ENCODE measurements at regions not wholly inside any gene's neighbourhood (a gene's known extent, or its start where the extent isn't known, plus 50 kb on each side); places are given as distances from the start of the nearest gene placed in this dataset.

GRCh38 chr4:123105026-123105420 lies 182.6 kb upstream of the NUDT6 start:
- H2AFZ ChIP-seq (ENCODE audit: low read depth, low read length): no peak overlapping the region
- no peak overlapping the region for H3K4me2 ChIP-seq (ENCODE audit: low read length)
- H3K9ac ChIP-seq (ENCODE audit: low read length): no peak overlapping the region
- H3F3A ChIP-seq (ENCODE audit: insufficient read depth, low read length, poor library complexity, severe bottlenecking): no peaks in the 10 kb centered on the region
- H3K27me3 ChIP-seq (ENCODE audit: insufficient read depth, low read depth, low read length): no peaks in the 10 kb centered on the region
- no peaks in the 10 kb centered on the region for H3K79me2 ChIP-seq (replicated peaks; ENCODE audit: insufficient read depth, low read length)
- no peaks in the 10 kb centered on the region for H3K36me3 ChIP-seq (ENCODE audit: insufficient read depth, low read length)
- no peaks in the 10 kb centered on the region for H3K9me3 ChIP-seq (ENCODE audit: low read length)
- H4K20me1 ChIP-seq (ENCODE audit: insufficient read depth): no peaks in the 10 kb centered on the region
- TF ChIP-seq RAD21 (conservative IDR thresholded peaks at IDR 0.05) (no peak), MXI1 (conservative IDR thresholded peaks at IDR 0.05; ENCODE audit: poor library complexity, severe bottlenecking) (no peak), EP300 (conservative IDR thresholded peaks at IDR 0.05; ENCODE audit: poor library complexity, severe bottlenecking) (no peak), POLR2AphosphoS5 (IDR thresholded peaks at IDR 0.05) (no peak), REST (IDR thresholded peaks at IDR 0.05; ENCODE audit: borderline replicate concordance) (no peak), CTCF (IDR thresholded peaks at IDR 0.05; ENCODE audit: poor library complexity, severe bottlenecking) (no peak), TAF1 (IDR thresholded peaks at IDR 0.05; ENCODE audit: low read depth) (no peak), EZH2 (IDR thresholded peaks at IDR 0.05; ENCODE audit: borderline replicate concordance, insufficient read depth, low read length, poor library complexity, severe bottlenecking) (no peak), SMC3 (conservative IDR thresholded peaks at IDR 0.05; ENCODE audit: poor library complexity) (no peak)
- H3K9me2 ChIP-seq (ENCODE audit: insufficient read depth, low read length): no peaks in the 10 kb centered on the region
- no peak overlapping the region for H3K4me3 ChIP-seq (ENCODE audit: low read length)
- H3K27ac ChIP-seq (ENCODE audit: low read length): no peak overlapping the region

- Histone ChIP-seq H2AFZ (ENCODE audit: low read depth, low read length) (no peak overlapping the region), H3K4me3 (ENCODE audit: low read length) (no peak overlapping the region), H3K9me2 (ENCODE audit: insufficient read depth, low read length) (no peaks in the 10 kb centered on the region), H3K79me2 (replicated peaks; ENCODE audit: insufficient read depth, low read length) (no peaks in the 10 kb centered on the region), H3K4me2 (ENCODE audit: low read length) (no peak overlapping the region), H3F3A (ENCODE audit: insufficient read depth, low read length, poor library complexity, severe bottlenecking) (no peaks in the 10 kb centered on the region), H4K20me1 (ENCODE audit: insufficient read depth) (no peaks in the 10 kb centered on the region), H3K9me3 (ENCODE audit: low read length) (no peaks in the 10 kb centered on the region), H3K27me3 (ENCODE audit: insufficient read depth, low read depth, low read length) (no peaks in the 10 kb centered on the region), H3K9ac (ENCODE audit: low read length) (no peak overlapping the region), H3K27ac (ENCODE audit: low read length) (no peak overlapping the region), H3K36me3 (ENCODE audit: insufficient read depth, low read length) (no peaks in the 10 kb centered on the region)
- TF ChIP-seq CTCF (IDR thresholded peaks at IDR 0.05; ENCODE audit: poor library complexity, severe bottlenecking): no peak
These were observed 184.3 kb upstream of the NUDT6 start for GRCh38 chr4:123106747-123107146.
